Peyer's patch (tissue), 4 donors: ENCODE measurements at regions not wholly inside any gene's neighbourhood (a gene's known extent, or its start where the extent isn't known, plus 50 kb on each side); places are given as distances from the start of the nearest gene placed in this dataset.

Experiments
- DNase-seq, 3 donors: peaks; one replicate each; pipeline ENCODE4 v3.0.0-alpha.2; 2017 to 2019
- H3K27ac ChIP-seq, 4 donors: fragments of 200-600 bp; sonication (generic); one replicate each; pipeline ENCODE4 v1.5.1; 2016 to 2019
- H3K27me3 ChIP-seq, 2 donors: fragments of 200-600 bp; sonication (generic); one replicate each; pipeline ENCODE4 v1.5.1; 2019
- H3K36me3 ChIP-seq, 3 donors: fragments of 200-600 bp; sonication (generic); one replicate each; pipeline ENCODE4 v1.5.1; 2016 to 2019
- H3K4me1 ChIP-seq, 4 donors: fragments of 200-600 bp; sonication (generic); one replicate each; pipeline ENCODE4 v1.5.1; 2016 to 2019
- H3K4me3 ChIP-seq, 4 donors: fragments of 200-600 bp; sonication (generic); 1 replicate in 3 of 4; 2 replicates in 1 of 4; pipeline ENCODE4 v1.5.1; 2016 to 2019; ENCODE audit warnings: mild to moderate bottlenecking in 1 of 4
- H3K9me3 ChIP-seq, 4 donors: fragments of 200-600 bp; sonication (generic); one replicate each; pipeline ENCODE4 v1.5.1; 2016 to 2019; ENCODE audit warnings: mild to moderate bottlenecking in 1 of 4
- POLR2A ChIP-seq, 2 donors: fragments of 450-650 bp; IDR thresholded peaks; one replicate each; pipeline ENCODE4 v1.5.1; 2017; ENCODE audit warnings: antibody characterized with exemption in 2 of 2, mild to moderate bottlenecking in 2 of 2, moderate library complexity in 2 of 2
- TF ChIP-seq, protein P1 (sequence below), 6 experiments: fragments of 450-650 bp in 4 of 6; fragments of 200-600 bp in 2 of 6; sonication (generic) in 1 of 6; IDR thresholded peaks; one replicate each; pipeline ENCODE4 v1.5.1; 2017 to 2019; ENCODE audit warnings: antibody characterized with exemption in 6 of 6, mild to moderate bottlenecking in 3 of 6, moderate library complexity in 1 of 6

DNA sequence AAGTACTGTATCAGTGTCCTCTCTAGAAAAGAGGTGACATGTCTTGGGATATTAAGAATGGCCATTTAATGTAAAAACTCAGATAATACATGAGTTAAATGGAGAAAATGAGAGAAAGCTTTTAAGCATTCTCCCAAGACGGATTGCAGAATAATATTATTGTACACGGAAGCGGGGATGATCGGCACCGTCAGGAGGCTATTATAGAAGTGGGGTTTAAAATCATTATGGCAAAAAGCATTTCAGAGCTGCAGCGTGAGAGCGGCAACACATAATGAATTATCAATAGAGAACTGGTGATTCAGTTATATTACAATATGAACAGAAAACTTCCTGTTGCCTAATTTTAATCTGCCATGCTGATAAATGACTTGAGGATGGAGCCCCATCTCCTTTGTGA lies 261.7 kb upstream of the IRX3 start:
- Histone ChIP-seq H3K4me1 (no peaks in the 10 kb centered on the region), H3K4me3 (no peak overlapping the region), H3K27me3 (no peaks in the 10 kb centered on the region), H3K9me3 (no peaks in the 10 kb centered on the region), H3K27ac (no peak overlapping the region), H3K36me3 (no peaks in the 10 kb centered on the region)
- TF ChIP-seq, protein P1, sequence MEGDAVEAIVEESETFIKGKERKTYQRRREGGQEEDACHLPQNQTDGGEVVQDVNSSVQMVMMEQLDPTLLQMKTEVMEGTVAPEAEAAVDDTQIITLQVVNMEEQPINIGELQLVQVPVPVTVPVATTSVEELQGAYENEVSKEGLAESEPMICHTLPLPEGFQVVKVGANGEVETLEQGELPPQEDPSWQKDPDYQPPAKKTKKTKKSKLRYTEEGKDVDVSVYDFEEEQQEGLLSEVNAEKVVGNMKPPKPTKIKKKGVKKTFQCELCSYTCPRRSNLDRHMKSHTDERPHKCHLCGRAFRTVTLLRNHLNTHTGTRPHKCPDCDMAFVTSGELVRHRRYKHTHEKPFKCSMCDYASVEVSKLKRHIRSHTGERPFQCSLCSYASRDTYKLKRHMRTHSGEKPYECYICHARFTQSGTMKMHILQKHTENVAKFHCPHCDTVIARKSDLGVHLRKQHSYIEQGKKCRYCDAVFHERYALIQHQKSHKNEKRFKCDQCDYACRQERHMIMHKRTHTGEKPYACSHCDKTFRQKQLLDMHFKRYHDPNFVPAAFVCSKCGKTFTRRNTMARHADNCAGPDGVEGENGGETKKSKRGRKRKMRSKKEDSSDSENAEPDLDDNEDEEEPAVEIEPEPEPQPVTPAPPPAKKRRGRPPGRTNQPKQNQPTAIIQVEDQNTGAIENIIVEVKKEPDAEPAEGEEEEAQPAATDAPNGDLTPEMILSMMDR (IDR thresholded peaks at IDR 0.05) = no peak
- no peak for TF ChIP-seq POLR2A (IDR thresholded peaks at IDR 0.05)
- no peak for DNase-seq

DNA sequence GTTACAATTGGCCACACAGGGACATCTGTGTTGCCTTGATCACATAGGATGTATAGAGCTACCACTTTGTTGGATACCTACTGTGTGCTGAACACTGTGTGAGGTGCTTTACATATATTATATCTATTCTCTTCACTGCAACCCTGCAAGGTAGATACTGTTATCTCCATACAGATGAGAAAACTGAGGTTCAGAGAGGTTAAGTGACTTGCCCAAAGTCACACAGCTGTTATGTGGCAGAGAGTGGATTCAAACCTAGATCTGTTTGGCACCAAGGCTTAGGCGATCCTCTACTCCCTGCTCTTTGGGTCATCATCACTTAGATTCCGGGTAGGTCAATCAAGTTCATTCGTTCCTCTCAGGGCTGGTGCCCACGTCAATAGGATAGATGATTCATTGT lies 260.5 kb upstream of the IRX3 start:
- Histone ChIP-seq H3K4me3 (no peak overlapping the region), H3K36me3 (no peaks in the 10 kb centered on the region), H3K27ac (no peak overlapping the region), H3K27me3 (no peaks in the 10 kb centered on the region), H3K9me3 (no peaks in the 10 kb centered on the region), H3K4me1 (no peaks in the 10 kb centered on the region)
- DNase-seq = no peak
- TF ChIP-seq, protein P1 (IDR thresholded peaks at IDR 0.05) = no peak
- no peak for TF ChIP-seq POLR2A (IDR thresholded peaks at IDR 0.05)

DNA sequence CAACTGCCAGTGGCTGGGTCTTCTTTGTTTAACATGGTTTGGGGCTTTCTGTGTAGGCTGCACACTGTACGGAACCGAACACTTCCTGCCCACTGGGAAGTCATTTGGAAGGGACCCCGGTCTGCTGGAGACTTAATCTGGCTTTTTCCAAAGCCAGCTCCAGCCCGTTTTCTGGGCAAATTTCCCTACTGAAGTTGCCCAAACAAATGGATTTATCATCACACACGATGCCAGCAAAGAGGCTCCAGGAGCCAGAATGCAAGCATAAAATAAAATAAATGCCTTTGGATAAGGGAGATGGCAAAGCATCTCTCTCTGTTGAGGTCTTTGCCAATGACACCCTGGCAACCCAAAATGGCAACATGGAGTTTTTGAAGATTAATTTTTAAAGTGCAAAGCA lies 259.9 kb upstream of the IRX3 start:
- Histone ChIP-seq H3K9me3 (no peaks in the 10 kb centered on the region), H3K27me3 (no peaks in the 10 kb centered on the region), H3K36me3 (no peaks in the 10 kb centered on the region), H3K4me1 (no peaks in the 10 kb centered on the region), H3K4me3 (no peak overlapping the region), H3K27ac (no peak overlapping the region)
- TF ChIP-seq, protein P1 (IDR thresholded peaks at IDR 0.05) = no peak
- TF ChIP-seq POLR2A (IDR thresholded peaks at IDR 0.05) = no peak
- DNase-seq = no peak

DNA sequence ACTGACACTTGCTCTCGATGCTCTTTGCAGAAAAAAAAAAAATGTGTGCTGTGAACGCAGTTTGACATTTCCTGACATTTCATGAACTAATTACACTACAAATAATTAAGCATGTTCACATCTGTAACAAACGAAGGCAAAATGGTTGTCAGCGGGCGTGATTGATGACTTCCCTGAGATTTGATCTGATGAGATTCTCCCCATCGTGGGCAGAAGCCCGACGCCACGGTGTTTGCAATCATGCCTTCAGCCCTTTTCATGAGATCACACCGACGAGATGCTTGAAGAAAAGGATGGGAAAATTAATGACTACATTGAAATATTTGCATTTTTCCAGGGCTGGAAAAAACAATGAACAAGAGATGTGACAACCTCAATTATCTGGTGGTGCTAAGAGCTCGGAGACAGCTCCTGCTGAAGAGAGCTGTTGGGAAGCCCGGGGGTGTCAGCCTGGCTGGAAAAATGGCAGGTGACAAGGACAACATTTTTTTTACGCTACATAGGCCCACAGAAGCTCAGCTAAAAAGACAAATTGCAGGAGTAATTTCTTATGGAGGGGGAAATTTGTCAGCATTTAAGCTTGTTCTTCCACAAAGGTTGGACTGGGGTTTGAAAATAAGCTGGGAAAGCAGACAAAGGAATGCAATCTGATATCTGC lies 259.4 kb upstream of the IRX3 start:
- no peaks in the 10 kb centered on the region for H3K36me3 ChIP-seq
- DNase-seq = no peak
- H3K27me3 ChIP-seq = no peaks in the 10 kb centered on the region
- H3K4me1 ChIP-seq = no peaks in the 10 kb centered on the region
- H3K9me3 ChIP-seq = no peaks in the 10 kb centered on the region
- H3K27ac ChIP-seq = no peak overlapping the region
- H3K4me3 ChIP-seq = no peak overlapping the region
- TF ChIP-seq, protein P1 (IDR thresholded peaks at IDR 0.05) = no peak

DNA sequence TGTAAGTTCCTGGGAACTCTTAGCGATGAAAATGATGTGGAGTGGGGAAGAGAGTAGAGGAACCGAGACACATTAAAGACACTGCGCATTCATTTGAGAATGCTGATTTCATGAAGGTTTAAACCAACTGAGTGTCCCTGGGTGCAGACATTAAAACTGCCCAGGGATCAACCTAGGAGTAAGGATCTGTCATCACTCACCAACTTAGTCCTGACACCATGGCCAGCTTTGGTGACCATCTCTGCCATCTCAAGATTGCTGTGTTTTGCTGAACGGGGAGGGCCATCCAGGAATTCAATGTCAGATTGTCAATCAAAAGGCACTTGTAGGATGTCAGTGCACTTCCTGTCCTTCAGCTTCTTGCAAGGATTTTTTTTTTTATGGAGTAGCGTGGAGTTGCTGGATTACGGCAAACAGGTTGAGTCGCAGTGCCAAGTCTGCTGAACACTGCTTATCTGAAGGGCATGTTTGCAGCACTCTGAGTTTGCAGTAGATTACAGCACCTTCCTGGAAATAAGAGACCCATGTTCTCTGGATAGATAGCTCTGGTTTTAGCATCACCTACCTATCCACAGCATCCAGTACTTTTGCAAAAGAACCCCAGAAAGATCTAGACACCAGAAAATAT lies 258.1 kb upstream of the IRX3 start:
- H3K27me3 ChIP-seq = no peaks in the 10 kb centered on the region
- H3K27ac ChIP-seq = no peak overlapping the region
- no peak for DNase-seq
- no peak overlapping the region for H3K4me3 ChIP-seq
- no peaks in the 10 kb centered on the region for H3K9me3 ChIP-seq
- TF ChIP-seq POLR2A (IDR thresholded peaks at IDR 0.05) = no peak
- TF ChIP-seq, protein P1 (IDR thresholded peaks at IDR 0.05) = no peak
- H3K36me3 ChIP-seq = no peaks in the 10 kb centered on the region
- no peaks in the 10 kb centered on the region for H3K4me1 ChIP-seq
